Activated B cell treated with CpG ODN at 0.5 μM for 24 hours (primary cell): ENCODE measurements at regions not wholly inside any gene's neighbourhood (a gene's known extent, or its start where the extent isn't known, plus 50 kb on each side); places are given as distances from the start of the nearest gene placed in this dataset.
"Not testable (repeated sequence)": the region's sequence is repeated elsewhere in the genome, so short reads cannot be mapped to it uniquely, and the experiment has no call there.

ENCODE experiments used
- ATAC-seq: fragments of 200-7000 bp; cut with Tn5 transposase; one replicate; pipeline ENCODE4 v1.10.0; 2021; ENCODE audit warnings: low read depth, mild to moderate bottlenecking, moderate library complexity
- CTCF ChIA-PET: fragments of 350-600 bp; sonication (Branson Sonifier 250); formaldehyde crosslinking; loops from one replicate; lab custom pipeline; 2021; ENCODE audit warnings: antibody characterized with exemption; lab: Charles Lee
- POLR2A ChIA-PET: fragments of 350-600 bp; sonication (Branson Sonifier 250); formaldehyde crosslinking; loops from one replicate; lab custom pipeline; 2021; ENCODE audit warnings: antibody characterized with exemption; lab: Charles Lee
- DNase-seq: peaks from one replicate; pipeline ENCODE4 v3.0.0; 2022
- H3K27ac Mint-ChIP-seq: one replicate; pipeline ENCODE4 v1.8.0; 2020; ENCODE audit warnings: mixed read lengths
- H3K27me3 Mint-ChIP-seq: one replicate; pipeline ENCODE4 v1.8.0; 2021; ENCODE audit warnings: mixed read lengths
- H3K36me3 Mint-ChIP-seq: one replicate; pipeline ENCODE4 v1.8.0; 2021; ENCODE audit warnings: low read depth, mixed read lengths
- H3K4me1 Mint-ChIP-seq: one replicate; pipeline ENCODE4 v1.8.0; 2021; ENCODE audit warnings: mixed read lengths
- H3K4me3 Mint-ChIP-seq: one replicate; pipeline ENCODE4 v1.8.0; 2020; ENCODE audit warnings: mild to moderate bottlenecking, mixed read lengths
- H3K9me3 Mint-ChIP-seq: one replicate; pipeline ENCODE4 v1.8.0; 2020; ENCODE audit warnings: mixed read lengths
- CTCF ChIP-seq: fragments of 200-600 bp; IDR thresholded peaks from one replicate; pipeline ENCODE4 v1.8.0; 2022; ENCODE audit warnings: antibody characterized with exemption, mild to moderate bottlenecking
- intact Hi-C: fragments of 100-400 bp; cut with micrococcal nuclease; formaldehyde crosslinking; loops from one replicate; pipeline ENCODE4 v1.15.1; 2024

GRCh38 chr2:224114428-224114827, 75.3 kb upstream of the SERPINE2 start:
- Mint-ChIP-seq H3K4me1 (no peaks in the 10 kb centered on the region), H3K36me3 (no peaks in the 10 kb centered on the region), H3K27ac (no peak overlapping the region), H3K9me3 (peaks cover 6% of the 10 kb centered on the region), H3K27me3 (peaks cover 8% of the 10 kb centered on the region), H3K4me3 (no peak overlapping the region)
- intact Hi-C loops: no loop called here
- no peak for DNase-seq
- ChIA-PET CTCF (no interaction called here), POLR2A (no interaction called here)
- no peak for ATAC-seq
- no peak for TF ChIP-seq CTCF

GRCh38 chr2:224113930-224114329, 74.8 kb upstream of the SERPINE2 start:
- DNase-seq, CTCF ChIA-PET, H3K27ac Mint-ChIP-seq, H3K9me3 Mint-ChIP-seq, POLR2A ChIA-PET, H3K27me3 Mint-ChIP-seq, intact Hi-C loops, H3K36me3 Mint-ChIP-seq, ATAC-seq, H3K4me3 Mint-ChIP-seq, H3K4me1 Mint-ChIP-seq: not testable (repeated sequence)

GRCh38 chr2:224111576-224111975, 72.5 kb upstream of the SERPINE2 start:
- no peaks in the 10 kb centered on the region for H3K36me3 Mint-ChIP-seq
- peaks cover 8% of the 10 kb centered on the region for H3K27me3 Mint-ChIP-seq
- ChIA-PET CTCF (interaction anchor here (1.6 kb wide), 1 partner anchor 141 kb away, joined by 4 read pairs; no protein-coding TSS in a partner anchor), POLR2A (no interaction called here)
- no peaks in the 10 kb centered on the region for H3K9me3 Mint-ChIP-seq
- intact Hi-C loops: no loop called here
- ATAC-seq (no peak), DNase-seq (no peak)
- TF ChIP-seq CTCF: no peak
- H3K4me3 Mint-ChIP-seq: no peak overlapping the region
- no peak overlapping the region for H3K27ac Mint-ChIP-seq
- no peaks in the 10 kb centered on the region for H3K4me1 Mint-ChIP-seq

- intact Hi-C loops: no loop called here
- DNase-seq (no peak), ATAC-seq (no peak)
- H3K9me3 Mint-ChIP-seq: no peaks in the 10 kb centered on the region
- no peak overlapping the region for H3K4me3 Mint-ChIP-seq
- ChIA-PET CTCF (interaction anchor here (1.6 kb wide), 1 partner anchor 140 kb away, joined by 4 read pairs; no protein-coding TSS in a partner anchor), POLR2A (no interaction called here)
- H3K36me3 Mint-ChIP-seq: no peaks in the 10 kb centered on the region
- H3K27me3 Mint-ChIP-seq: peaks cover 8% of the 10 kb centered on the region
- H3K4me1 Mint-ChIP-seq: no peaks in the 10 kb centered on the region
- H3K27ac Mint-ChIP-seq: no peak overlapping the region
- TF ChIP-seq CTCF: no peak
Observed at GRCh38 chr2:224110811-224111210, 71.7 kb upstream of the SERPINE2 start.

- Mint-ChIP-seq H3K27me3 (peaks cover 6% of the 10 kb centered on the region), H3K36me3 (no peaks in the 10 kb centered on the region), H3K9me3 (no peaks in the 10 kb centered on the region), H3K4me1 (no peaks in the 10 kb centered on the region), H3K4me3 (no peak overlapping the region), H3K27ac (no peak overlapping the region)
- intact Hi-C loops: no loop called here
- POLR2A ChIA-PET: no interaction called here
- ATAC-seq (no peak), DNase-seq (no peak)
- CTCF ChIA-PET: no interaction called here
- no peak for TF ChIP-seq CTCF
Observed at GRCh38 chr2:224109751-224110150, 70.7 kb upstream of the SERPINE2 start.

- Mint-ChIP-seq H3K36me3 (no peaks in the 10 kb centered on the region), H3K9me3 (no peaks in the 10 kb centered on the region), H3K4me3 (no peak overlapping the region), H3K27me3 (peaks cover 3% of the 10 kb centered on the region), H3K4me1 (peaks cover 4% of the 10 kb centered on the region), H3K27ac (no peak overlapping the region)
- ChIA-PET POLR2A (no interaction called here), CTCF (no interaction called here)
- ATAC-seq (no peak), DNase-seq (no peak)
- intact Hi-C loops: no loop called here
- TF ChIP-seq CTCF: no peak
Observed at GRCh38 chr2:224106794-224107193, 67.7 kb upstream of the SERPINE2 start.
